CD4-positive, CD25-positive, alpha-beta regulatory T cell (primary cell): ENCODE measurements at regions not wholly inside any gene's neighbourhood (a gene's known extent, or its start where the extent isn't known, plus 50 kb on each side); places are given as distances from the start of the nearest gene placed in this dataset.

Experiments used
- ATAC-seq, 2 donors: fragments of 150-1000 bp; cut with Tn5 transposase; one replicate each; pipeline ENCODE4 v1.10.0; 2021; ENCODE audit warnings: low read depth in 2 of 2, moderate number of reproducible peaks in 2 of 2, moderate library complexity in 1 of 2
- DNase-seq, 3 donors: peaks; one replicate each; pipeline versions ENCODE4 v3.0.0 to v3.0.0-alpha.2; 2012 to 2022; ENCODE audit warnings: mixed read lengths in 1 of 3
- H3K27ac ChIP-seq: one replicate; pipeline ENCODE4 v1.7.0; 2013; ENCODE audit warnings: mild to moderate bottlenecking, low read length; ENCODE audit not compliant: insufficient read depth, poor library complexity, severe bottlenecking
- H3K27me3 ChIP-seq: one replicate; pipeline ENCODE4 v1.7.0; 2013; ENCODE audit warnings: low read length; ENCODE audit not compliant: control insufficient read depth, insufficient read depth
- H3K36me3 ChIP-seq: one replicate; pipeline ENCODE4 v1.7.0; 2013; ENCODE audit warnings: mild to moderate bottlenecking, low read length, moderate library complexity; ENCODE audit not compliant: control insufficient read depth, insufficient read depth
- H3K4me1 ChIP-seq: 2 replicates; pipeline ENCODE4 v1.7.0; 2013; ENCODE audit warnings: mild to moderate bottlenecking, low read length; ENCODE audit not compliant: insufficient read depth, control insufficient read depth, poor library complexity, severe bottlenecking
- H3K4me3 ChIP-seq: one replicate; pipeline ENCODE4 v1.7.0; 2013; ENCODE audit warnings: low read depth, mild to moderate bottlenecking, low read length, moderate library complexity
- H3K9me3 ChIP-seq, 2 experiments: 1 replicate in 1 of 2; 2 replicates in 1 of 2; pipeline ENCODE4 v1.7.0; 2013; ENCODE audit warnings: low read length in 2 of 2, mild to moderate bottlenecking in 1 of 2, moderate library complexity in 1 of 2; ENCODE audit not compliant: control insufficient read depth in 2 of 2
- H3K27ac Mint-ChIP-seq, 3 donors: one replicate each; pipeline ENCODE4 v1.8.0; 2020 to 2022; ENCODE audit warnings: mild to moderate bottlenecking in 3 of 3, mixed read lengths in 3 of 3, moderate library complexity in 2 of 3
- H3K27me3 Mint-ChIP-seq: one replicate; pipeline ENCODE4 v1.8.0; 2022; ENCODE audit warnings: mild to moderate bottlenecking, mixed read lengths
- H3K36me3 Mint-ChIP-seq: one replicate; pipeline ENCODE4 v1.8.0; 2020; ENCODE audit warnings: mixed read lengths
- H3K4me1 Mint-ChIP-seq, 4 donors: one replicate each; pipeline ENCODE4 v1.8.0; 2020 to 2022; ENCODE audit warnings: mixed read lengths in 4 of 4, mild to moderate bottlenecking in 1 of 4
- H3K4me3 Mint-ChIP-seq, 4 donors: one replicate each; pipeline ENCODE4 v1.8.0; 2020 to 2022; ENCODE audit warnings: mild to moderate bottlenecking in 4 of 4, mixed read lengths in 4 of 4, moderate library complexity in 3 of 4
- H3K9me3 Mint-ChIP-seq, 7 donors: one replicate each; pipeline ENCODE4 v1.8.0; 2020 to 2022; ENCODE audit warnings: mixed read lengths in 7 of 7, mild to moderate bottlenecking in 3 of 7, moderate library complexity in 2 of 7

- Histone ChIP-seq H3K36me3 (no peaks in the 10 kb centered on the region), H3K4me3 (no peak overlapping the region), H3K4me1 (no peaks in the 10 kb centered on the region), H3K9me3 (no peaks in the 10 kb centered on the region), H3K27ac (no peak overlapping the region), H3K27me3 (no peaks in the 10 kb centered on the region)
- no peaks in the 10 kb centered on the region for H3K36me3 Mint-ChIP-seq
- DNase-seq (no peak), ATAC-seq (no peak)
- H3K4me3 Mint-ChIP-seq = no peak overlapping the region
- H3K4me1 Mint-ChIP-seq = no peaks in the 10 kb centered on the region
- H3K27me3 Mint-ChIP-seq = peaks cover 7% of the 10 kb centered on the region
- H3K9me3 Mint-ChIP-seq = peaks cover 0 to 4% (median 0%) of the 10 kb centered on the region in 7 donors
- no peak overlapping the region for H3K27ac Mint-ChIP-seq
Observed at GRCh38 chr6:166814390-166814789, 142.0 kb downstream of the RNASET2 start.

GRCh38 chr6:166813461-166813860 lies 142.9 kb downstream of the RNASET2 start:
- Mint-ChIP-seq H3K36me3 (no peaks in the 10 kb centered on the region), H3K4me1 (no peaks in the 10 kb centered on the region), H3K9me3 (peaks cover 0 to 4% (median 0%) of the 10 kb centered on the region in 7 donors), H3K27me3 (peaks cover 7% of the 10 kb centered on the region), H3K27ac (no peak overlapping the region), H3K4me3 (no peak overlapping the region)
- Histone ChIP-seq H3K4me3 (no peak overlapping the region), H3K27me3 (no peaks in the 10 kb centered on the region), H3K36me3 (no peaks in the 10 kb centered on the region), H3K9me3 (no peaks in the 10 kb centered on the region), H3K27ac (no peak overlapping the region), H3K4me1 (no peaks in the 10 kb centered on the region)
- DNase-seq (no peak), ATAC-seq (no peak)

- Histone ChIP-seq H3K4me1 (no peaks in the 10 kb centered on the region), H3K36me3 (no peaks in the 10 kb centered on the region), H3K4me3 (no peak overlapping the region), H3K9me3 (peaks cover 14 to 17% of the 10 kb centered on the region in 2 experiments), H3K27ac (no peak overlapping the region), H3K27me3 (no peaks in the 10 kb centered on the region)
- H3K27me3 Mint-ChIP-seq = peaks cover 6% of the 10 kb centered on the region
- H3K4me3 Mint-ChIP-seq = no peak overlapping the region
- DNase-seq = no peak
- H3K36me3 Mint-ChIP-seq = peaks cover 8% of the 10 kb centered on the region
- H3K4me1 Mint-ChIP-seq = no peaks in the 10 kb centered on the region
- ATAC-seq = no peak
- peaks cover 3 to 25% (median 10%) of the 10 kb centered on the region in 7 donors for H3K9me3 Mint-ChIP-seq
- no peak overlapping the region for H3K27ac Mint-ChIP-seq
Observed at GRCh38 chr6:166810864-166811263, 145.5 kb downstream of the RNASET2 start.

- Mint-ChIP-seq H3K9me3 (peaks cover 3 to 32% (median 11%) of the 10 kb centered on the region in 7 donors), H3K27me3 (peaks cover 11% of the 10 kb centered on the region), H3K4me3 (no peak overlapping the region), H3K36me3 (peaks cover 12% of the 10 kb centered on the region), H3K4me1 (no peaks in the 10 kb centered on the region), H3K27ac (no peak overlapping the region)
- H3K36me3 ChIP-seq = no peaks in the 10 kb centered on the region
- H3K27ac ChIP-seq = no peak overlapping the region
- no peaks in the 10 kb centered on the region for H3K27me3 ChIP-seq
- no peak for DNase-seq
- ATAC-seq = no peak
- peaks cover 24 to 27% of the 10 kb centered on the region in 2 experiments for H3K9me3 ChIP-seq
- H3K4me1 ChIP-seq = no peaks in the 10 kb centered on the region
- no peak overlapping the region for H3K4me3 ChIP-seq
Observed at GRCh38 chr6:166809721-166810120, 146.6 kb downstream of the RNASET2 start.

- Mint-ChIP-seq H3K4me1 (no peaks in the 10 kb centered on the region), H3K4me3 (no peak overlapping the region), H3K9me3 (peaks cover 3 to 32% (median 11%) of the 10 kb centered on the region in 7 donors), H3K36me3 (peaks cover 12% of the 10 kb centered on the region), H3K27ac (no peak overlapping the region), H3K27me3 (peaks cover 11% of the 10 kb centered on the region)
- DNase-seq (no peak), ATAC-seq (no peak)
- H3K27ac ChIP-seq = no peak overlapping the region
- peaks cover 24 to 27% of the 10 kb centered on the region in 2 experiments for H3K9me3 ChIP-seq
- no peaks in the 10 kb centered on the region for H3K27me3 ChIP-seq
- no peaks in the 10 kb centered on the region for H3K4me1 ChIP-seq
- H3K4me3 ChIP-seq = no peak overlapping the region
- no peaks in the 10 kb centered on the region for H3K36me3 ChIP-seq
Observed at GRCh38 chr6:166806962-166807757, 149.2 kb downstream of the RNASET2 start.

- H3K4me1 ChIP-seq = no peaks in the 10 kb centered on the region
- no peak for DNase-seq
- peaks cover 24 to 27% of the 10 kb centered on the region in 2 experiments for H3K9me3 ChIP-seq
- Mint-ChIP-seq H3K36me3 (peaks cover 12% of the 10 kb centered on the region), H3K4me1 (no peaks in the 10 kb centered on the region), H3K27me3 (peaks cover 11% of the 10 kb centered on the region), H3K4me3 (no peak overlapping the region), H3K9me3 (peaks cover 3 to 32% (median 11%) of the 10 kb centered on the region in 7 donors), H3K27ac (no peak overlapping the region)
- H3K27me3 ChIP-seq = no peaks in the 10 kb centered on the region
- no peak overlapping the region for H3K4me3 ChIP-seq
- no peaks in the 10 kb centered on the region for H3K36me3 ChIP-seq
- no peak for ATAC-seq
- H3K27ac ChIP-seq = no peak overlapping the region
Observed at GRCh38 chr6:166806217-166806838, 150.0 kb downstream of the RNASET2 start.

GRCh38 chr6:166803471-166803870 lies 152.9 kb downstream of the RNASET2 start:
- DNase-seq (no peak), ATAC-seq (no peak)
- H3K9me3 ChIP-seq = peaks cover 24 to 27% of the 10 kb centered on the region in 2 experiments
- no peak overlapping the region for H3K4me3 ChIP-seq
- Mint-ChIP-seq H3K4me3 (no peak overlapping the region), H3K36me3 (peaks cover 15% of the 10 kb centered on the region), H3K27ac (no peak overlapping the region), H3K9me3 (peaks cover 0 to 32% (median 11%) of the 10 kb centered on the region in 7 donors), H3K4me1 (no peaks in the 10 kb centered on the region), H3K27me3 (peaks cover 15% of the 10 kb centered on the region)
- H3K36me3 ChIP-seq = no peaks in the 10 kb centered on the region
- no peak overlapping the region for H3K27ac ChIP-seq
- H3K4me1 ChIP-seq = no peaks in the 10 kb centered on the region
- no peaks in the 10 kb centered on the region for H3K27me3 ChIP-seq
